ENCODE measurements at regions not wholly inside any gene's neighbourhood (a gene's known extent, or its start where the extent isn't known, plus 50 kb on each side); places are given as distances from the start of the nearest gene placed in this dataset.
"Not testable (repeated sequence)": the region's sequence is repeated elsewhere in the genome, so short reads cannot be mapped to it uniquely, and the experiment has no call there.

- DNase-seq (ENCODE audit: insufficient read length, low spot score): no peak
- no peak for TF ChIP-seq CTCF (IDR thresholded peaks at IDR 0.05; ENCODE audit: insufficient read depth, missing control alignments)
- FAIRE-seq: no peak
Observed at GRCh38 chrX:110536816-110537215, 178.2 kb downstream of the RTL9 start.

- FAIRE-seq: no peak
- TF ChIP-seq CTCF (IDR thresholded peaks at IDR 0.05; ENCODE audit: insufficient read depth, missing control alignments): no peak
- no peak for DNase-seq (ENCODE audit: insufficient read length, low spot score)
Observed at GRCh38 chrX:110541266-110541665, 182.6 kb downstream of the RTL9 start.

- not testable (repeated sequence) for DNase-seq (ENCODE audit: insufficient read length, low spot score); FAIRE-seq
Observed at GRCh38 chrX:110550854-110551253, 192.2 kb downstream of the RTL9 start.

GRCh38 chrX:110557864-110558263, 199.2 kb downstream of the RTL9 start:
- TF ChIP-seq CTCF (IDR thresholded peaks at IDR 0.05; ENCODE audit: insufficient read depth, missing control alignments): no peak
- FAIRE-seq: no peak

GRCh38 chrX:110558406-110558805, 199.8 kb downstream of the RTL9 start:
- no peak for FAIRE-seq
- no peak for DNase-seq (ENCODE audit: insufficient read length, low spot score)
- TF ChIP-seq CTCF (IDR thresholded peaks at IDR 0.05; ENCODE audit: insufficient read depth, missing control alignments): no peak

More at GRCh38 chrX:110557864-110558263, 199.2 kb downstream of the RTL9 start:
- DNase-seq (ENCODE audit: insufficient read length, low spot score): no peak

- no peak for TF ChIP-seq CTCF (IDR thresholded peaks at IDR 0.05; ENCODE audit: insufficient read depth, missing control alignments)
- DNase-seq (ENCODE audit: insufficient read length, low spot score) (no peak), FAIRE-seq (no peak)
Observed at GRCh38 chrX:110561034-110561433, 202.4 kb downstream of the RTL9 start.

GRCh38 chrX:110563282-110563681, 204.6 kb downstream of the RTL9 start:
- no peak for FAIRE-seq
- no peak for DNase-seq (ENCODE audit: insufficient read length, low spot score)
- TF ChIP-seq CTCF (IDR thresholded peaks at IDR 0.05; ENCODE audit: insufficient read depth, missing control alignments): no peak

GRCh38 chrX:110568441-110568840, 209.8 kb downstream of the RTL9 start:
- DNase-seq (ENCODE audit: insufficient read length, low spot score) (no peak), FAIRE-seq (no peak)
- TF ChIP-seq CTCF (IDR thresholded peaks at IDR 0.05; ENCODE audit: insufficient read depth, missing control alignments): no peak

Data from D721Med (cell line).